HFFc6 (cell line): ENCODE measurements at regions not wholly inside any gene's neighbourhood (a gene's known extent, or its start where the extent isn't known, plus 50 kb on each side); places are given as distances from the start of the nearest gene placed in this dataset.
"Not testable (repeated sequence)": the region's sequence is repeated elsewhere in the genome, so short reads cannot be mapped to it uniquely, and the experiment has no call there.

ENCODE experiments used
- DNase-seq: peaks from one replicate; pipeline ENCODE4 v3.0.0-alpha.2; 2018
- H3K27ac Mint-ChIP-seq: 2 replicates; pipeline ENCODE4 v1.8.0; 2020; ENCODE audit warnings: mild to moderate bottlenecking, mixed read lengths
- H3K27me3 Mint-ChIP-seq: 2 replicates; pipeline ENCODE4 v1.8.0; 2021; ENCODE audit warnings: mild to moderate bottlenecking, moderate library complexity, mixed read lengths; ENCODE audit not compliant: insufficient read depth
- H3K36me3 Mint-ChIP-seq: 2 replicates; pipeline ENCODE4 v1.8.0; 2021; ENCODE audit warnings: low read depth, mixed read lengths
- H3K4me1 Mint-ChIP-seq: 2 replicates; pipeline ENCODE4 v1.8.0; 2020; ENCODE audit warnings: low read depth, mixed read lengths
- H3K4me3 Mint-ChIP-seq: 2 replicates; pipeline ENCODE4 v1.8.0; 2020; ENCODE audit warnings: mild to moderate bottlenecking, moderate library complexity, mixed read lengths
- H3K9me3 Mint-ChIP-seq: 2 replicates; pipeline ENCODE4 v1.8.0; 2020; ENCODE audit warnings: mild to moderate bottlenecking, mixed read lengths
- TF ChIP-seq, protein P1 (sequence below): fragments of 200-600 bp; sonication (generic); IDR thresholded peaks from 2 replicates; pipeline ENCODE4 v1.5.0; 2021; ENCODE audit warnings: antibody characterized with exemption, mild to moderate bottlenecking

DNA sequence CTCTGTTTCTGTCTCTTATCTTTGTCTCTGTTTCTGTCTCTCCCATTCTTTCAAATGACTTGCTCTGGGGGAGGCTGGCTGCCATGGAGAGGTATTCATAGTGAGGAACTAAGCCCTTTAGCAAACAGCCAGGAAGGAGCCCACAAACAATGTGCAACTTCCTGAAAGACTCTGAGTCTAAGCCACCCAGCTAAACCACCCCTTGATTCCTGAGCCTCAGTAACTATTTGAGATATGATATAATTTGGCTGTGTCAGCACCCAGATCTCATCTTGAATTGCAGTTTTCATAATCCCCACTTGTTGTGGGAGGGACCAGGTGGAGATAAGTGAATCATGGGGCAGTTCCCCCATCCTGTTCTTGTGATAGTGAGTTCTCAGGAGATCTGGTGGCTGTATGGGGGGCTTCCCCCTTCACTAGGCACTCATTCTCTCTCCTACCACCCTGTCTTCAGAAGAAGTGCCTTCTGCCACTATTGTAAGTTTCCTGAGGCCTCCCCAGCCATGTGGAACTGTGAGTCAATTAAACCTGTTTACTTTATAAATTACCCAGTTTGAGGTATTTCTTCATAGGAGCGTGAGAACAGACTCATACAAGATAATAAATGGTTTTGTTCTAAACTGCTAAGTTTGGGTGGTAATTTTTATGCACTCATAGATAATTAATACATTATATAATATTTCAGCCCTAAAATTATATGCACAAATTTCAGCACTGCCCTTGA lies 121.2 kb upstream of the FOXP2 start:
- Mint-ChIP-seq H3K36me3 (no peaks in the 10 kb centered on the region), H3K4me1 (no peaks in the 10 kb centered on the region), H3K27ac (no peak overlapping the region), H3K27me3 (no peaks in the 10 kb centered on the region), H3K9me3 (peaks cover 3% of the 10 kb centered on the region), H3K4me3 (no peak overlapping the region)
- TF ChIP-seq, protein P1, sequence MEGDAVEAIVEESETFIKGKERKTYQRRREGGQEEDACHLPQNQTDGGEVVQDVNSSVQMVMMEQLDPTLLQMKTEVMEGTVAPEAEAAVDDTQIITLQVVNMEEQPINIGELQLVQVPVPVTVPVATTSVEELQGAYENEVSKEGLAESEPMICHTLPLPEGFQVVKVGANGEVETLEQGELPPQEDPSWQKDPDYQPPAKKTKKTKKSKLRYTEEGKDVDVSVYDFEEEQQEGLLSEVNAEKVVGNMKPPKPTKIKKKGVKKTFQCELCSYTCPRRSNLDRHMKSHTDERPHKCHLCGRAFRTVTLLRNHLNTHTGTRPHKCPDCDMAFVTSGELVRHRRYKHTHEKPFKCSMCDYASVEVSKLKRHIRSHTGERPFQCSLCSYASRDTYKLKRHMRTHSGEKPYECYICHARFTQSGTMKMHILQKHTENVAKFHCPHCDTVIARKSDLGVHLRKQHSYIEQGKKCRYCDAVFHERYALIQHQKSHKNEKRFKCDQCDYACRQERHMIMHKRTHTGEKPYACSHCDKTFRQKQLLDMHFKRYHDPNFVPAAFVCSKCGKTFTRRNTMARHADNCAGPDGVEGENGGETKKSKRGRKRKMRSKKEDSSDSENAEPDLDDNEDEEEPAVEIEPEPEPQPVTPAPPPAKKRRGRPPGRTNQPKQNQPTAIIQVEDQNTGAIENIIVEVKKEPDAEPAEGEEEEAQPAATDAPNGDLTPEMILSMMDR: no peak
- no peak for DNase-seq

DNA sequence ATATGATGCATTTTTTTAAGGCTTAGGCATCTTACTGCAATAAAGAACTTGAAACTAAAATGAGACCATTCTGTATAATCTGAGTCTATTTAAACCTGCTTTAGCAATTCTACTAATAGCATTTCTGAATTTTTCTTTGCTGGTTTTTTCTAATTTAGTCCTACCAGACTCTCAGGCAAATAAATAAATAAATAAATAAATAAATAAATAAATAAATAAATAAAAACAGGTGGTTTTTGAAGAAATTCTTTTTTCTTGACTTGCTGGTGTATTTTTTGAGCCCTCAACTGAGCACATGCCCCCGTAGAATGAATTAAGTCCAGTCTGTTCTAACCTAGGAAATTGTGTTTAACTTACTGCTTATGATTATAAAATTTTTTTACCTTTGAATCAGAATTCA lies 134.7 kb upstream of the FOXP2 start:
- Mint-ChIP-seq H3K36me3 (peaks cover 3% of the 10 kb centered on the region; the same call in 1 of the 2 replicates), H3K4me3 (no peak overlapping the region), H3K9me3 (peaks cover 23% of the 10 kb centered on the region), H3K27ac (no peak overlapping the region), H3K4me1 (no peaks in the 10 kb centered on the region), H3K27me3 (no peaks in the 10 kb centered on the region)
- TF ChIP-seq, protein P1: no peak
- no peak for DNase-seq

DNA sequence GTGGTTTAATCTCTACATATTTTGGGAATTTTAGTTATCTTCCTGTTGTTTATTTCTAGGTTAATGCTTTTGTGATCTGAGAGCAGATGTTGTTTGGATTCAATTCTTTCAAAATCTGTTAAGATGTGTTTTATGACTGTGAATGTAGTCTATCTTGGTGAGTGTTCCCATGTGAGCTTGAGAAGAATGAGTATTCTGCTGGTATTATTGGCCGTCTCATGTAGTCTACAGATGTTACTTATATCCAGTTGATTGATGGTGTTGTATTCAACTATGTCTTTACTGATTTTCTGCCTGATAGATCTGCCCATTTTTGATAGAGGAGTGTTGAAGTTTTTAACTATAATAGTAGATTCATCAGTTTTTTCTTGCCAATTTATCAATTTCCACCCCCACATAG lies 141.4 kb upstream of the FOXP2 start:
- DNase-seq: no peak
- H3K27ac Mint-ChIP-seq: no peak overlapping the region
- TF ChIP-seq, protein P1: no peak
- no peaks in the 10 kb centered on the region; the same call in 1 of the 2 replicates for H3K27me3 Mint-ChIP-seq
- H3K4me3 Mint-ChIP-seq: no peak overlapping the region
- H3K36me3 Mint-ChIP-seq: peaks cover 3% of the 10 kb centered on the region; the same call in 1 of the 2 replicates
- H3K9me3 Mint-ChIP-seq: peaks cover 15% of the 10 kb centered on the region
- no peaks in the 10 kb centered on the region for H3K4me1 Mint-ChIP-seq

DNA sequence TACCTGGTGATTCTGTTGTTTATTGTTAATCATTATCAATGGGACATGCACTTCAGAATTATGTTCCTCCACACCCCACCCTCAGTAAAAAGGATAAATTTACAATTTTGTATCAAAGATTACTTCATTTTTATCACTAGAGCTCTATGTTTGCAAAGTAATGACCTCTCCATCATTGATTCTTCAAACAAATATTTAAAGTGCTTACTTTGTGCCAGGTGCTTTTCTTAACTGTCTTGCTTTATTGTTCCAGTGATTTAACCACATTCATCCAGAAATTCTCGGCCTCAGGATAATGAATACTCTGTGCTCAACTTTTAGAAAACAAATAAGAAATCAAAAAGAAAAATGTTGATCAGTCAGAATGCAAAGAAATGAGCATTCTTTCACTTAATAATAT lies 144.9 kb upstream of the FOXP2 start:
- Mint-ChIP-seq H3K36me3 (no peaks in the 10 kb centered on the region), H3K4me3 (no peak overlapping the region), H3K9me3 (peaks cover under 1% of the 10 kb centered on the region), H3K27ac (no peak overlapping the region), H3K27me3 (no peaks in the 10 kb centered on the region; the same call in 1 of the 2 replicates), H3K4me1 (no peaks in the 10 kb centered on the region)
- TF ChIP-seq, protein P1: no peak
- no peak for DNase-seq

GRCh38 chr7:114267550-114267949 lies 147.1 kb upstream of the FOXP2 start:
- H3K36me3 Mint-ChIP-seq, H3K4me1 Mint-ChIP-seq, DNase-seq, H3K27me3 Mint-ChIP-seq, H3K27ac Mint-ChIP-seq, H3K4me3 Mint-ChIP-seq: not testable (repeated sequence)
- peaks cover 20% of the 10 kb centered on the region for H3K9me3 Mint-ChIP-seq

DNA sequence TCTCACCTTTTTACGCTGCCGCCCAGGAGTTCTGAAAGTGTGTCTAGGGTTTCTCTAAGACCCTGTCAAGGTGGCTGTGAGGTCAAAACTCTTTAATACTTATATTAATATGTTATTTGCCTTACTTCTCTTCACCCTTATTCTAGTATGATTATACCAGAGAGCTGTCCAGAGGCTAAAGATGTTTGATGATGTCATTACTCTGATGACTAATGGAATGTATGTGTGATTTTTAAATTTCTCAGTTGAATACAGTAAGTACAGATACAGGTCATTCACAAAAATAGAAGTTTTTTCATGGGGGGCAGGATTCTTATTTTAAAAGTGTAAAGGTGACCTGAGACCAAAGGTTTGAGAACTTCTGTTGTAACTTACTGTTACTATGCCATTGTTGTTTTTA lies 150.6 kb upstream of the FOXP2 start:
- H3K9me3 Mint-ChIP-seq: peaks cover 20% of the 10 kb centered on the region
- H3K4me3 Mint-ChIP-seq: no peak overlapping the region
- TF ChIP-seq, protein P1: no peak
- no peaks in the 10 kb centered on the region for H3K4me1 Mint-ChIP-seq
- H3K27ac Mint-ChIP-seq: no peak overlapping the region
- no peaks in the 10 kb centered on the region for H3K36me3 Mint-ChIP-seq
- H3K27me3 Mint-ChIP-seq: no peaks in the 10 kb centered on the region; the same call in 1 of the 2 replicates
- no peak for DNase-seq
